ENCODE measurements at regions not wholly inside any gene's neighbourhood (a gene's known extent, or its start where the extent isn't known, plus 50 kb on each side); places are given as distances from the start of the nearest gene placed in this dataset.

- in situ Hi-C loops (cut with MboI; ENCODE audit: low sequenced_read_pairs), result no loop called here
These were observed 131.7 kb upstream of the COL21A1 start for GRCh38 chr6:56378966-56379585.

- in situ Hi-C loops (cut with MboI; ENCODE audit: low sequenced_read_pairs), result no loop called here
These were observed 131.1 kb upstream of the COL21A1 start for GRCh38 chr6:56378507-56378906.

GRCh38 chr6:56377295-56377694 is 129.9 kb upstream of the COL21A1 start:
- in situ Hi-C loops (cut with MboI; ENCODE audit: low sequenced_read_pairs), result no loop called here

GRCh38 chr6:56375806-56376205 is 128.4 kb upstream of the COL21A1 start:
- in situ Hi-C loops (cut with MboI; ENCODE audit: low sequenced_read_pairs), result no loop called here

GRCh38 chr6:56374841-56375369 is 127.5 kb upstream of the COL21A1 start:
- in situ Hi-C loops (cut with MboI; ENCODE audit: low sequenced_read_pairs), result loop anchor here (25.0 kb wide), 1 partner anchor 212 kb away; no protein-coding TSS in a partner anchor

GRCh38 chr6:56372406-56372995 is 125.1 kb upstream of the COL21A1 start:
- in situ Hi-C loops (cut with MboI; ENCODE audit: low sequenced_read_pairs), result loop anchor here (25.0 kb wide), 1 partner anchor 215 kb away; no protein-coding TSS in a partner anchor

- in situ Hi-C loops (cut with MboI; ENCODE audit: low sequenced_read_pairs), result loop anchor here (25.0 kb wide), 1 partner anchor 217 kb away; no protein-coding TSS in a partner anchor
These were observed 123.3 kb upstream of the COL21A1 start for GRCh38 chr6:56370561-56371211.

- in situ Hi-C loops (cut with MboI; ENCODE audit: low sequenced_read_pairs), result loop anchor here (25.0 kb wide), 1 partner anchor 217 kb away; no protein-coding TSS in a partner anchor
These were observed 122.8 kb upstream of the COL21A1 start for GRCh38 chr6:56370127-56370540.

- in situ Hi-C loops (cut with MboI; ENCODE audit: low sequenced_read_pairs), result loop anchor here (25.0 kb wide), 1 partner anchor 219 kb away; no protein-coding TSS in a partner anchor
These were observed 121.1 kb upstream of the COL21A1 start for GRCh38 chr6:56368491-56368890.

- in situ Hi-C loops (cut with MboI; ENCODE audit: low sequenced_read_pairs), result loop anchor here (25.0 kb wide), 1 partner anchor 221 kb away; no protein-coding TSS in a partner anchor
These were observed 118.9 kb upstream of the COL21A1 start for GRCh38 chr6:56366141-56366852.

GRCh38 chr6:56364827-56365339 is 117.5 kb upstream of the COL21A1 start:
- in situ Hi-C loops (cut with MboI; ENCODE audit: low sequenced_read_pairs), result loop anchor here (25.0 kb wide), 1 partner anchor 222 kb away; no protein-coding TSS in a partner anchor

GRCh38 chr6:56364431-56364826 is 117.0 kb upstream of the COL21A1 start:
- in situ Hi-C loops (cut with MboI; ENCODE audit: low sequenced_read_pairs), result loop anchor here (25.0 kb wide), 1 partner anchor 223 kb away; no protein-coding TSS in a partner anchor

GRCh38 chr6:56363796-56364430 is 116.5 kb upstream of the COL21A1 start:
- in situ Hi-C loops (cut with MboI; ENCODE audit: low sequenced_read_pairs), result loop anchor here (25.0 kb wide), 1 partner anchor 223 kb away; no protein-coding TSS in a partner anchor

- in situ Hi-C loops (cut with MboI; ENCODE audit: low sequenced_read_pairs), result loop anchor here (25.0 kb wide), 1 partner anchor 225 kb away; no protein-coding TSS in a partner anchor
These were observed 114.4 kb upstream of the COL21A1 start for GRCh38 chr6:56361812-56362211.

- in situ Hi-C loops (cut with MboI; ENCODE audit: low sequenced_read_pairs), result loop anchor here (25.0 kb wide), 1 partner anchor 228 kb away; no protein-coding TSS in a partner anchor
These were observed 112.0 kb upstream of the COL21A1 start for GRCh38 chr6:56359201-56359899.

- in situ Hi-C loops (cut with MboI; ENCODE audit: low sequenced_read_pairs), result loop anchor here (25.0 kb wide), 1 partner anchor 230 kb away; no protein-coding TSS in a partner anchor
These were observed 110.4 kb upstream of the COL21A1 start for GRCh38 chr6:56357616-56358373.

GRCh38 chr6:56356426-56356825 is 109.0 kb upstream of the COL21A1 start:
- in situ Hi-C loops (cut with MboI; ENCODE audit: low sequenced_read_pairs), result loop anchor here (25.0 kb wide), 1 partner anchor 231 kb away; no protein-coding TSS in a partner anchor

- in situ Hi-C loops (cut with MboI; ENCODE audit: low sequenced_read_pairs), result loop anchor here (25.0 kb wide), 1 partner anchor 233 kb away; no protein-coding TSS in a partner anchor
These were observed 106.5 kb upstream of the COL21A1 start for GRCh38 chr6:56353860-56354259.

All from HL-60/S4 treated with retinoic acid at 250 ng/mL for 4 days and 3 days (cell line).